ENCODE measurements at regions not wholly inside any gene's neighbourhood (a gene's known extent, or its start where the extent isn't known, plus 50 kb on each side); places are given as distances from the start of the nearest gene placed in this dataset.
A peak's percentile ranks its signal among the peaks of the same experiment; 100 is the strongest.

- H3K36me3 Mint-ChIP-seq (ENCODE audit: insufficient read depth), result no peaks in the 10 kb centered on the region
- no peak for DNase-seq (ENCODE audit: low spot score, unreplicated experiment)
Observed at GRCh38 chr12:82554529-82554928, 132.2 kb upstream of the TMTC2 start.

GRCh38 chr12:82555699-82556098 is 131.0 kb upstream of the TMTC2 start:
- H3K27ac Mint-ChIP-seq, result no peak overlapping the region
- no peak for TF ChIP-seq CTCF (IDR thresholded peaks at IDR 0.05; ENCODE audit: unreplicated experiment)
- no peaks in the 10 kb centered on the region for H3K4me1 Mint-ChIP-seq (ENCODE audit: low read depth)
- DNase-seq (ENCODE audit: low spot score, unreplicated experiment), result no peak
- no peaks in the 10 kb centered on the region for H3K27me3 Mint-ChIP-seq
- H3K9me3 Mint-ChIP-seq (ENCODE audit: low read depth), result peaks cover 6% of the 10 kb centered on the region
- H3K4me3 Mint-ChIP-seq (ENCODE audit: low read depth), result no peak overlapping the region
- H3K36me3 Mint-ChIP-seq (ENCODE audit: insufficient read depth), result no peaks in the 10 kb centered on the region

More at GRCh38 chr12:82554529-82554928, 132.2 kb upstream of the TMTC2 start:
- peak overlapping the region; percentile 14 for H3K27ac Mint-ChIP-seq
- H3K4me3 Mint-ChIP-seq (ENCODE audit: low read depth), result no peak overlapping the region
- H3K4me1 Mint-ChIP-seq (ENCODE audit: low read depth), result no peaks in the 10 kb centered on the region
- H3K27me3 Mint-ChIP-seq, result no peaks in the 10 kb centered on the region
- H3K9me3 Mint-ChIP-seq (ENCODE audit: low read depth), result peaks cover 14% of the 10 kb centered on the region
- TF ChIP-seq CTCF (IDR thresholded peaks at IDR 0.05; ENCODE audit: unreplicated experiment), result no peak

- H3K9me3 Mint-ChIP-seq (ENCODE audit: low read depth), result no peaks in the 10 kb centered on the region
- H3K27ac Mint-ChIP-seq, result no peak overlapping the region
- no peaks in the 10 kb centered on the region for H3K27me3 Mint-ChIP-seq
- no peak for DNase-seq (ENCODE audit: low spot score, unreplicated experiment)
- peaks cover 2% of the 10 kb centered on the region for H3K4me1 Mint-ChIP-seq (ENCODE audit: low read depth)
- no peaks in the 10 kb centered on the region for H3K36me3 Mint-ChIP-seq (ENCODE audit: insufficient read depth)
- no peak overlapping the region for H3K4me3 Mint-ChIP-seq (ENCODE audit: low read depth)
- TF ChIP-seq CTCF (IDR thresholded peaks at IDR 0.05; ENCODE audit: unreplicated experiment), result no peak
Observed at GRCh38 chr12:82565966-82566365, 120.7 kb upstream of the TMTC2 start.

GRCh38 chr12:82567688-82568087 is 119.0 kb upstream of the TMTC2 start:
- Mint-ChIP-seq H3K4me1 (ENCODE audit: low read depth) (peaks cover 2% of the 10 kb centered on the region), H3K36me3 (ENCODE audit: insufficient read depth) (no peaks in the 10 kb centered on the region), H3K27ac (no peak overlapping the region), H3K9me3 (ENCODE audit: low read depth) (no peaks in the 10 kb centered on the region), H3K27me3 (no peaks in the 10 kb centered on the region), H3K4me3 (ENCODE audit: low read depth) (no peak overlapping the region)
- no peak for DNase-seq (ENCODE audit: low spot score, unreplicated experiment)
- no peak for TF ChIP-seq CTCF (IDR thresholded peaks at IDR 0.05; ENCODE audit: unreplicated experiment)

GRCh38 chr12:82574191-82574590 is 112.5 kb upstream of the TMTC2 start:
- no peak for TF ChIP-seq CTCF (IDR thresholded peaks at IDR 0.05; ENCODE audit: unreplicated experiment)
- Mint-ChIP-seq H3K27ac (no peak overlapping the region), H3K9me3 (ENCODE audit: low read depth) (no peaks in the 10 kb centered on the region), H3K4me1 (ENCODE audit: low read depth) (no peaks in the 10 kb centered on the region), H3K4me3 (ENCODE audit: low read depth) (no peak overlapping the region), H3K36me3 (ENCODE audit: insufficient read depth) (no peaks in the 10 kb centered on the region), H3K27me3 (no peaks in the 10 kb centered on the region)
- no peak for DNase-seq (ENCODE audit: low spot score, unreplicated experiment)
